ENCODE measurements at regions not wholly inside any gene's neighbourhood (a gene's known extent, or its start where the extent isn't known, plus 50 kb on each side); places are given as distances from the start of the nearest gene placed in this dataset.
"Not testable (repeated sequence)": the region's sequence is repeated elsewhere in the genome, so short reads cannot be mapped to it uniquely, and the experiment has no call there.

GRCh38 chr2:89213151-89213550, 521.7 kb downstream of the RPIA start:
- H3K79me2 ChIP-seq (ENCODE audit: insufficient read depth, low read length); CTCF ChIA-PET; H3K27me3 ChIP-seq (ENCODE audit: insufficient read depth, low read length); H4K20me1 ChIP-seq (ENCODE audit: insufficient read depth); H3K9me2 ChIP-seq (ENCODE audit: insufficient read depth); H3K4me3 ChIP-seq (replicated peaks in 1 of 2; ENCODE audit: low read depth in 1 of 2, low read length in 2 of 2); H3K4me2 ChIP-seq (ENCODE audit: low read length); RAD21 ChIA-PET (ENCODE audit: low non-redundant PET in 1 of 2, low total read pairs in 2 of 2, uncharacterized antibody in 2 of 2, unreplicated experiment in 2 of 2); POLR2A ChIA-PET; intact Hi-C loops (cut with micrococcal nuclease); H2AFZ ChIP-seq (ENCODE audit: low read depth, low read length, poor library complexity, severe bottlenecking); H3K4me1 ChIP-seq (ENCODE audit: control insufficient read depth in 1 of 2, insufficient read depth in 2 of 2, low read length in 2 of 2); H3K36me3 ChIP-seq (ENCODE audit: control insufficient read depth in 1 of 2, insufficient read depth in 2 of 2, low read length in 2 of 2); H3K9me3 ChIP-seq (ENCODE audit: control insufficient read depth in 1 of 2, insufficient read depth in 1 of 2, low read depth in 1 of 2, low read length in 2 of 2); H3K27ac ChIP-seq (ENCODE audit: low read depth, low read length); H3K9ac ChIP-seq (ENCODE audit: low read length); BruUV-seq (replicated peaks); DNase-seq (ENCODE audit: low read depth, low spot score): not testable (repeated sequence)
- TF ChIP-seq CTCF (IDR thresholded peaks at IDR 0.05 in 2 of 3, conservative IDR thresholded peaks at IDR 0.05 in 1 of 3; ENCODE audit: borderline replicate concordance in 1 of 3, insufficient read depth in 1 of 3, low read depth in 2 of 3, low read length in 2 of 3): 0 out of 6 replicates have a peak, but pooled peaks of 1 of the 3 experiments have one; percentile 8
- peak; percentile 88 for ATAC-seq

DNA sequence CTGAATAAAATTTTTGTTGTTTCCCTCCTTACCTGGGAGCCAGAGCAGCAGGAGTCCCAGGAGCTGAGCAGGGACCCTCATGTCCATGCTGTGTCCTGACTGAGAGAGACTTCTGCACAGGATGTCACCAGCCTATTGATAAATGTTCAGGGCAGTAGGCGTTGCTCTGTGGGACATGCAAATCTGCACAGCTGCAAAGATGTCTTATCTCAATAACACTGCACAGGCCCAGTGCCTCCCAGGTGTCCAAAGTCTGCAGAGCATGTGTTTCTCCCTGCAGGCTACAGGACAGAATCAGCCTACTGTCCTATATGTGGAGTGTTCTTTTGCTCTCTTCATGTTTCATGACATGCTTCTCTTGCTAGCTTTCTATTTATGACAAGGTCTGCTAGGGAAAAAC, 522.3 kb downstream of the RPIA start:
- H3K4me1 ChIP-seq (ENCODE audit: control insufficient read depth in 1 of 2, insufficient read depth in 2 of 2, low read length in 2 of 2); H2AFZ ChIP-seq (ENCODE audit: low read depth, low read length, poor library complexity, severe bottlenecking); H3K9me3 ChIP-seq (ENCODE audit: control insufficient read depth in 1 of 2, insufficient read depth in 1 of 2, low read depth in 1 of 2, low read length in 2 of 2); H3K9me2 ChIP-seq (ENCODE audit: insufficient read depth); DNase-seq (ENCODE audit: low read depth, low spot score); intact Hi-C loops (cut with micrococcal nuclease); H3K36me3 ChIP-seq (ENCODE audit: control insufficient read depth in 1 of 2, insufficient read depth in 2 of 2, low read length in 2 of 2); H3K27me3 ChIP-seq (ENCODE audit: insufficient read depth, low read length); ATAC-seq; H3K4me3 ChIP-seq (replicated peaks in 1 of 2; ENCODE audit: low read depth in 1 of 2, low read length in 2 of 2); H3K4me2 ChIP-seq (ENCODE audit: low read length); H3K9ac ChIP-seq (ENCODE audit: low read length); POLR2A ChIA-PET; H3K79me2 ChIP-seq (ENCODE audit: insufficient read depth, low read length); BruUV-seq (replicated peaks); H3K27ac ChIP-seq (ENCODE audit: low read depth, low read length); CTCF ChIA-PET; RAD21 ChIA-PET (ENCODE audit: low non-redundant PET in 1 of 2, low total read pairs in 2 of 2, uncharacterized antibody in 2 of 2, unreplicated experiment in 2 of 2); H4K20me1 ChIP-seq (ENCODE audit: insufficient read depth): not testable (repeated sequence)

GRCh38 chr2:89221474-89221873, 530.0 kb downstream of the RPIA start:
- RAD21 ChIA-PET (ENCODE audit: low non-redundant PET in 1 of 2, low total read pairs in 2 of 2, uncharacterized antibody in 2 of 2, unreplicated experiment in 2 of 2): not testable (repeated sequence)

GRCh38 chr2:89222063-89222732, 530.7 kb downstream of the RPIA start:
- H3K27me3 ChIP-seq (ENCODE audit: insufficient read depth, low read length); DNase-seq (ENCODE audit: low read depth, low spot score); CTCF ChIA-PET; H3K4me1 ChIP-seq (ENCODE audit: control insufficient read depth in 1 of 2, insufficient read depth in 2 of 2, low read length in 2 of 2); ATAC-seq; intact Hi-C loops (cut with micrococcal nuclease); H3K9me2 ChIP-seq (ENCODE audit: insufficient read depth); RAD21 ChIA-PET (ENCODE audit: low non-redundant PET in 1 of 2, low total read pairs in 2 of 2, uncharacterized antibody in 2 of 2, unreplicated experiment in 2 of 2); H3K4me3 ChIP-seq (replicated peaks in 1 of 2; ENCODE audit: low read depth in 1 of 2, low read length in 2 of 2); H3K27ac ChIP-seq (ENCODE audit: low read depth, low read length); POLR2A ChIA-PET; H3K9ac ChIP-seq (ENCODE audit: low read length); H2AFZ ChIP-seq (ENCODE audit: low read depth, low read length, poor library complexity, severe bottlenecking); H3K4me2 ChIP-seq (ENCODE audit: low read length); BruUV-seq (replicated peaks); H4K20me1 ChIP-seq (ENCODE audit: insufficient read depth); H3K36me3 ChIP-seq (ENCODE audit: control insufficient read depth in 1 of 2, insufficient read depth in 2 of 2, low read length in 2 of 2); H3K9me3 ChIP-seq (ENCODE audit: control insufficient read depth in 1 of 2, insufficient read depth in 1 of 2, low read depth in 1 of 2, low read length in 2 of 2); H3K79me2 ChIP-seq (ENCODE audit: insufficient read depth, low read length): not testable (repeated sequence)

More at GRCh38 chr2:89221474-89221873, 530.0 kb downstream of the RPIA start:
- H3K9me2 ChIP-seq (ENCODE audit: insufficient read depth); H3K4me3 ChIP-seq (replicated peaks in 1 of 2; ENCODE audit: low read depth in 1 of 2, low read length in 2 of 2); CTCF ChIA-PET; intact Hi-C loops (cut with micrococcal nuclease); H3K9me3 ChIP-seq (ENCODE audit: control insufficient read depth in 1 of 2, insufficient read depth in 1 of 2, low read depth in 1 of 2, low read length in 2 of 2); H3K27me3 ChIP-seq (ENCODE audit: insufficient read depth, low read length); H3K79me2 ChIP-seq (ENCODE audit: insufficient read depth, low read length); BruUV-seq (replicated peaks); H3K27ac ChIP-seq (ENCODE audit: low read depth, low read length); ATAC-seq; H3K4me1 ChIP-seq (ENCODE audit: control insufficient read depth in 1 of 2, insufficient read depth in 2 of 2, low read length in 2 of 2); H2AFZ ChIP-seq (ENCODE audit: low read depth, low read length, poor library complexity, severe bottlenecking); H3K9ac ChIP-seq (ENCODE audit: low read length); H4K20me1 ChIP-seq (ENCODE audit: insufficient read depth); H3K4me2 ChIP-seq (ENCODE audit: low read length); H3K36me3 ChIP-seq (ENCODE audit: control insufficient read depth in 1 of 2, insufficient read depth in 2 of 2, low read length in 2 of 2); DNase-seq (ENCODE audit: low read depth, low spot score); POLR2A ChIA-PET: not testable (repeated sequence)

Measured in HCT116 (cell line).